ENCODE measurements at regions not wholly inside any gene's neighbourhood (a gene's known extent, or its start where the extent isn't known, plus 50 kb on each side); places are given as distances from the start of the nearest gene placed in this dataset.

GRCh38 chr15:25207369-25207768 is 231.5 kb downstream of the UBE3A start:
- intact Hi-C loops (cut with DNase I), result no loop called here
- no peak for DNase-seq (ENCODE audit: low spot score)

- no peak for DNase-seq (ENCODE audit: low spot score)
- intact Hi-C loops (cut with DNase I), result no loop called here
These were observed 230.1 kb downstream of the UBE3A start for GRCh38 chr15:25208735-25209134.

GRCh38 chr15:25220834-25221233 is 218.0 kb downstream of the UBE3A start:
- DNase-seq (ENCODE audit: low spot score), result no peak
- intact Hi-C loops (cut with DNase I), result no loop called here

GRCh38 chr15:25224396-25224795 is 214.4 kb downstream of the UBE3A start:
- intact Hi-C loops (cut with DNase I), result no loop called here
- DNase-seq (ENCODE audit: low spot score), result no peak

- intact Hi-C loops (cut with DNase I), result no loop called here
- no peak for DNase-seq (ENCODE audit: low spot score)
These were observed 212.5 kb downstream of the UBE3A start for GRCh38 chr15:25226360-25226759.

- intact Hi-C loops (cut with DNase I), result no loop called here
- DNase-seq (ENCODE audit: low spot score), result no peak
These were observed 210.6 kb downstream of the UBE3A start for GRCh38 chr15:25228261-25228660.

- intact Hi-C loops (cut with DNase I), result no loop called here
These were observed 208.4 kb downstream of the UBE3A start for GRCh38 chr15:25230442-25230841.

GRCh38 chr15:25233766-25234350 is 205.0 kb downstream of the UBE3A start:
- intact Hi-C loops (cut with DNase I), result no loop called here
- no peak for DNase-seq (ENCODE audit: low spot score)

More at GRCh38 chr15:25230442-25230841, 208.4 kb downstream of the UBE3A start:
- no peak for DNase-seq (ENCODE audit: low spot score)

GRCh38 chr15:25234831-25235230 is 204.0 kb downstream of the UBE3A start:
- intact Hi-C loops (cut with DNase I), result no loop called here
- no peak for DNase-seq (ENCODE audit: low spot score)

- intact Hi-C loops (cut with DNase I), result no loop called here
- no peak for DNase-seq (ENCODE audit: low spot score)
These were observed 203.4 kb downstream of the UBE3A start for GRCh38 chr15:25235391-25235790.

- peak; percentile 31 for DNase-seq (ENCODE audit: low spot score)
- intact Hi-C loops (cut with DNase I), result no loop called here
These were observed 202.5 kb downstream of the UBE3A start for GRCh38 chr15:25236143-25236860.

- intact Hi-C loops (cut with DNase I), result no loop called here
- peak; percentile 72 for DNase-seq (ENCODE audit: low spot score)
These were observed 202.0 kb downstream of the UBE3A start for GRCh38 chr15:25236861-25237155.

- DNase-seq (ENCODE audit: low spot score), result peak; percentile 53
- intact Hi-C loops (cut with DNase I), result no loop called here
These were observed 201.4 kb downstream of the UBE3A start for GRCh38 chr15:25237291-25237978.

GRCh38 chr15:25238126-25238525 is 200.7 kb downstream of the UBE3A start:
- intact Hi-C loops (cut with DNase I), result no loop called here
- DNase-seq (ENCODE audit: low spot score), result peak; percentile 43

GRCh38 chr15:25238716-25239470 is 199.9 kb downstream of the UBE3A start:
- peak; percentile 66 for DNase-seq (ENCODE audit: low spot score)
- intact Hi-C loops (cut with DNase I), result no loop called here

GRCh38 chr15:25239471-25240345 is 199.1 kb downstream of the UBE3A start:
- intact Hi-C loops (cut with DNase I), result no loop called here
- DNase-seq (ENCODE audit: low spot score), result no peak

GRCh38 chr15:25240461-25241021 is 198.3 kb downstream of the UBE3A start:
- peak; percentile 71 for DNase-seq (ENCODE audit: low spot score)
- intact Hi-C loops (cut with DNase I), result no loop called here

- peak; percentile 55 for DNase-seq (ENCODE audit: low spot score)
- intact Hi-C loops (cut with DNase I), result no loop called here
These were observed 197.5 kb downstream of the UBE3A start for GRCh38 chr15:25241241-25241801.
